Body of pancreas (tissue), 4 donors: ENCODE measurements at regions not wholly inside any gene's neighbourhood (a gene's known extent, or its start where the extent isn't known, plus 50 kb on each side); places are given as distances from the start of the nearest gene placed in this dataset.

Source experiments
- CTCF ChIP-seq, 7 experiments: fragments of 450-650 bp in 4 of 7; fragments of 200-600 bp in 3 of 7; sonication (generic) in 3 of 7; IDR thresholded peaks; one replicate each; pipeline ENCODE4 v1.5.1; 2016 to 2019; ENCODE audit warnings: antibody characterized with exemption in 7 of 7
- POLR2A ChIP-seq, 3 donors: fragments of 450-650 bp; IDR thresholded peaks; one replicate each; pipeline ENCODE4 v1.6.1; 2016; ENCODE audit warnings: antibody characterized with exemption in 3 of 3, mild to moderate bottlenecking in 2 of 3

- TF ChIP-seq POLR2A (IDR thresholded peaks at IDR 0.05) (no peak), CTCF (IDR thresholded peaks at IDR 0.05) (no peak)
Observed at GRCh38 chr10:6337382-6337781, 134.7 kb downstream of the PFKFB3 start.
